AG09319 (cell line): ENCODE measurements at regions not wholly inside any gene's neighbourhood (a gene's known extent, or its start where the extent isn't known, plus 50 kb on each side); places are given as distances from the start of the nearest gene placed in this dataset.

ENCODE experiments used
- DNase-seq: peaks from one replicate; pipeline ENCODE4 v3.0.0-alpha.2; 2010; ENCODE audit warnings: low read depth; ENCODE audit errors: extremely low read depth
- CTCF ChIP-seq: IDR thresholded peaks from 2 replicates; pipeline ENCODE4 v1.5.1; 2011; ENCODE audit warnings: low read depth, mild to moderate bottlenecking, inconsistent platforms, low read length, moderate library complexity

DNA sequence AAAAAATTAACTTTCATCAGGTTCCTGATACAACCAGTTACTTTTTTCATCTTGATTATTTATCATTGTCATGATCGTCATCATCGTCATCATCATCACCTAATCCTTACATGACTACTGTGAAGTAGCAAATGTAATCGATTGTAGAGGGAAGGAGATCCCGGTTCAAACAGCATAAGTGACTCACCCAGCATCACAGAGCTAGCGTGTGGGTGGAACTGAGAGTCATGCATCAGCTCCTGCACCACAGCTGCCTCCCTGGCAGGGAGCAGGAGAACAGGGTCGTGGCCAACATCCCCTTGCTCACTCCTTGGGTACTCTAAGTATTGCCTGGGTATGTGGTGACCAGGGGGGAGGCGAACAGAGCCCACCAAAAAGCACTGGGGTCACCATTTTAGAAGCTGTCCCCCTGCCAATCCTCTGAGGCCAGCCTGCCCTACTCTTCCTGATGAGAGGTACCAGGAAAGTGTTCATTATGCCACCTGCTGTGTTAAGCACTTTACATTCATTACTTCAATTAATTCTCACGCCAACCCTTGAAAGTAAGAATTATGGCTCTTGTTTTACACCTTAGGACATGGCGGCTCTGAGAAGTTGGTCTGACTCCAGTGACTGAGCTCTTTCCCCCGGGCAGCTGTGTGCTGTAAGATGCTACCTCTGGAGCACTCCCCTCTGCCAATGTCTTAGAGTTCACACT, 425.2 kb downstream of the CD83 start:
- TF ChIP-seq CTCF = no peak
- peak; percentile 43 for DNase-seq

DNA sequence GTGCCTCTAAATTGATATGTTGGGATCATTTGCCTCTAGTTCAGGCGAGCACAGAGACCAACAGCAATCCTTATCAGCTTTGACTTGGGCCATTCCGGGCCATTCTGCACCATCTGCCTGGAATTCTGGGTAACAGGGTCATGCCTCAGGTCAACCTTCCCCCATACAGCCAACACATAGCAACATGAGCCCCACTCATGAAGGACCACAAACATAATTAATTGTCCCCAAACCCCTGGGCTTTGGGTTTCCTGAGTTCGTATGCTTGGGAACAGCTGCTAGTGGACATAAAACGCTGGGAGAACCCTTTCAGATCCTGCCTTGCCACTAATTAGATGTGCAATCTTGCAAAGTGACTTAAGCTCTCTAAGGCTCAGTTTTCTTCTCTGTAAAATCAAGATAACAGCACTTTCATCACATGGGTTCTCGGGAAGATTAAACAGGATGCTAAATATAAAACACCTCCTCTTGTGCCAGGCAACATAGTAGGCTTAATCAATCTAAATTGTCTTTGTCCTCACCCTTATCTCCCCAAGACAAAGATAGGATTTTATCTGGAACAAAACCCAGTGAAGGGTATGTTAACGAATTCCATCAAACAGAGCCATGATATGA, 426.5 kb downstream of the CD83 start:
- no peak for DNase-seq
- TF ChIP-seq CTCF = no peak

- no peak for DNase-seq
- TF ChIP-seq CTCF = no peak
Observed at GRCh38 chr6:14544666-14545065, 427.1 kb downstream of the CD83 start.

DNA sequence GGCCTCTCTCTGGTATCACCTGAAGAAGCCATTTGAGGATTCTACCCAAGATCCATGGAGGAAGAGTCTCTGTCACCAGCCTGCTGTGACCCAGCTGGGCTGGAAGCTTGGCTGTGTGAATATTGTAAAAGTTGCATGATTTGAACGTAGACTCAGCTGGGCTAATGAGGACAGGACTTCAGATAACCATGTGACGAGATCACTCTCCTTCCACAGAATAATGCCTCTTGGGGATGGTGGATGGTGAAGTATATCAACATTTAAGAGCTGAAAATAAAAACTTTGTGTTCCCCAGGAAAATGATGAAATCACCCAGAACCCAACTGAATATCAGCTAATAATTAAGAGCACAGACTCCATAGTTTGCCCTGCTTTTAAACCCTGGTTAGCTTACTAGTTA, 427.9 kb downstream of the CD83 start:
- TF ChIP-seq CTCF = no peak
- DNase-seq = no peak

DNA sequence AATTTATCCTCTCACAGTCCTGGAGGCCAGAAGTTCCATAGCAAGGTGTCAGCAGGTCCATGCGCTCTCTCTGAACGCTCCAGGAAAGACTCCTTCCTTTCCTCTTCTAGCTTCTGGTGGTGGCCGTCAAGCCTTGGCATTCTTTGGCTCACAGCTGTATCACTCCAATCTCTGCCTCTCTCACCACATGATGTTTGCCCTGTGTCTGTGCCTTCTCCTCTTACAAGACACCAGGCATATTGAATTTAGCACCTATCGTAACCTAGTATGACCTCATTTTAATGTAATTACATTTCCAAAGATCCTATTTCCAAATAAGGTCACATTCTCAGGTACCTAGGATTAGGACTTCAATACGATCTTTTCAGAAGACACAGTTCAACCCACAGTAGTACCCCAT, 428.5 kb downstream of the CD83 start:
- no peak for DNase-seq

GRCh38 chr6:14547284-14547998, 429.9 kb downstream of the CD83 start:
- TF ChIP-seq CTCF = no peak

More for the DNA sequence above, 428.5 kb downstream of the CD83 start:
- TF ChIP-seq CTCF = no peak

DNA sequence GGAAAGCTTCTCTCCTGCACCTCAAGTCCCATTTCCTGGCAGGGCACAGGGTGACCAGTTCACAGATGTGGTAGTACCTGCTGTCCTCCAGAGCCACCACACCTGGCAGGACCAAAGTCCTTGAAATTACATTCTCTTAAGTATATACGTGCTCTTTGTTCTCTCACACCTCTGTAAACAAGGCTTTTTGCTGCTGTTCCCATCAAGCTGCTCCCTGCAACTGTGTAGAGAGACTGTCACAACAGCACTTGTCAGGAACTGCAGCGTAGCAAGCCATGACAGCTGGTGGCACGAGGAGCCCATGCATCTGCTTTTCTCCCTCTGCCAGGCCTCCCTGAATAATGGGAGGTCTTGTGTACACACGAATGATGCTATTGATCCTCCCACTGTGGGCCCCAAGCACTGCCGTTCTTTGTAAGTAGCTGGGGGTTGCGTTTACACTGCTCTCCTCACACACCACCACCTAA, 431.8 kb downstream of the CD83 start:
- no peak for DNase-seq
- no peak for TF ChIP-seq CTCF

More at GRCh38 chr6:14547284-14547998, 429.9 kb downstream of the CD83 start:
- no peak for DNase-seq
